ENCODE measurements at regions not wholly inside any gene's neighbourhood (a gene's known extent, or its start where the extent isn't known, plus 50 kb on each side); places are given as distances from the start of the nearest gene placed in this dataset.

- TF ChIP-seq CTCF (IDR thresholded peaks at IDR 0.05) = no peak
- TF ChIP-seq POLR2AphosphoS5 (IDR thresholded peaks at IDR 0.05) = no peak
- no peak for TF ChIP-seq POLR2A (IDR thresholded peaks at IDR 0.05)
Observed at GRCh38 chr12:78331181-78331580, 500.5 kb downstream of the NAV3 start.

All from suprapubic skin (tissue), 4 donors.